ENCODE measurements at regions not wholly inside any gene's neighbourhood (a gene's known extent, or its start where the extent isn't known, plus 50 kb on each side); places are given as distances from the start of the nearest gene placed in this dataset.

DNA sequence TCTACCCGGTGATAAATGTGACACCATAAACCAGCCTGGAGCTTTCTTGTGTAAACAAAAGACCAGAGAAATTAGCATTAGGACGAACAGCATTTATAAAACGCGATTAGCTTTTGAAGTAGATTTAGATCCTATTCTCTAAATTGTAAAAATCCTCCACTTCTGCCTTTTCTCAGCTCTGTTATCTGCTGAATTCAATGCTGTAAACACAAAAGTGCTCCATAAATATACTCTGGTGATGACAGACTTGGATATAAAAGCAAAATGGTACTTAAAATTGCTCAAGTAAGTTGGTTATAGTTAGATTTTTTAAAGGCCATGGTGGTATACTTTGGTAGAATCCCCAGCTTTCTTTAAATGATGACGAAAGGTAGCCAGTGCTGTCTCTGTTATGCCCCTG is 114.6 kb upstream of the RMST start:
- no peaks in the 10 kb centered on the region for H4K20me1 ChIP-seq (ENCODE audit: insufficient read depth)
- no peaks in the 10 kb centered on the region for H3K27me3 ChIP-seq (ENCODE audit: insufficient read depth)
- H3K36me3 ChIP-seq (replicated peaks in 1 of 2; ENCODE audit: control insufficient read depth in 1 of 2, insufficient read depth in 2 of 2, low read length in 1 of 2): no peaks in the 10 kb centered on the region
- 33% methylated on average over 5 of the region's 5 CpGs for whole genome bisulfite sequencing (ENCODE audit: low lambda C conversion rate)
- no peak overlapping the region for H3K27ac ChIP-seq (ENCODE audit: low read depth in 2 of 2, low read length in 1 of 2)
- no peak overlapping the region for H3K4me3 ChIP-seq (ENCODE audit: low read depth in 2 of 2, low read length in 1 of 2)
- DNase-seq: no peak
- no peak overlapping the region for H3K9ac ChIP-seq
- H3K4me1 ChIP-seq (ENCODE audit: control insufficient read depth in 1 of 2, insufficient read depth in 2 of 2, low read depth in 1 of 2, low read length in 1 of 2): no peaks in the 10 kb centered on the region; a peak in 1 of 4 replicates
- H3K4me2 ChIP-seq: no peak overlapping the region
- no peak for TF ChIP-seq RCOR1 (IDR thresholded peaks at IDR 0.05; ENCODE audit: low read length)
- no peak for TF ChIP-seq JUND (IDR thresholded peaks at IDR 0.05)
- TF ChIP-seq, protein P1, sequence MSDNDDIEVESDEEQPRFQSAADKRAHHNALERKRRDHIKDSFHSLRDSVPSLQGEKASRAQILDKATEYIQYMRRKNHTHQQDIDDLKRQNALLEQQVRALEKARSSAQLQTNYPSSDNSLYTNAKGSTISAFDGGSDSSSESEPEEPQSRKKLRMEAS (IDR thresholded peaks at IDR 0.05; ENCODE audit: low read depth): no peak
- no peak for TF ChIP-seq RFX5 (IDR thresholded peaks at IDR 0.05; ENCODE audit: low read length)
- TF ChIP-seq, protein P2, sequence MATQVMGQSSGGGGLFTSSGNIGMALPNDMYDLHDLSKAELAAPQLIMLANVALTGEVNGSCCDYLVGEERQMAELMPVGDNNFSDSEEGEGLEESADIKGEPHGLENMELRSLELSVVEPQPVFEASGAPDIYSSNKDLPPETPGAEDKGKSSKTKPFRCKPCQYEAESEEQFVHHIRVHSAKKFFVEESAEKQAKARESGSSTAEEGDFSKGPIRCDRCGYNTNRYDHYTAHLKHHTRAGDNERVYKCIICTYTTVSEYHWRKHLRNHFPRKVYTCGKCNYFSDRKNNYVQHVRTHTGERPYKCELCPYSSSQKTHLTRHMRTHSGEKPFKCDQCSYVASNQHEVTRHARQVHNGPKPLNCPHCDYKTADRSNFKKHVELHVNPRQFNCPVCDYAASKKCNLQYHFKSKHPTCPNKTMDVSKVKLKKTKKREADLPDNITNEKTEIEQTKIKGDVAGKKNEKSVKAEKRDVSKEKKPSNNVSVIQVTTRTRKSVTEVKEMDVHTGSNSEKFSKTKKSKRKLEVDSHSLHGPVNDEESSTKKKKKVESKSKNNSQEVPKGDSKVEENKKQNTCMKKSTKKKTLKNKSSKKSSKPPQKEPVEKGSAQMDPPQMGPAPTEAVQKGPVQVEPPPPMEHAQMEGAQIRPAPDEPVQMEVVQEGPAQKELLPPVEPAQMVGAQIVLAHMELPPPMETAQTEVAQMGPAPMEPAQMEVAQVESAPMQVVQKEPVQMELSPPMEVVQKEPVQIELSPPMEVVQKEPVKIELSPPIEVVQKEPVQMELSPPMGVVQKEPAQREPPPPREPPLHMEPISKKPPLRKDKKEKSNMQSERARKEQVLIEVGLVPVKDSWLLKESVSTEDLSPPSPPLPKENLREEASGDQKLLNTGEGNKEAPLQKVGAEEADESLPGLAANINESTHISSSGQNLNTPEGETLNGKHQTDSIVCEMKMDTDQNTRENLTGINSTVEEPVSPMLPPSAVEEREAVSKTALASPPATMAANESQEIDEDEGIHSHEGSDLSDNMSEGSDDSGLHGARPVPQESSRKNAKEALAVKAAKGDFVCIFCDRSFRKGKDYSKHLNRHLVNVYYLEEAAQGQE (IDR thresholded peaks at IDR 0.05; ENCODE audit: low read depth, low read length): no peak
- TF ChIP-seq NRF1 (IDR thresholded peaks at IDR 0.05; ENCODE audit: low read depth, low read length): no peak
- no peak for TF ChIP-seq YY1 (IDR thresholded peaks at IDR 0.05; ENCODE audit: low read depth)
- H3K9me2 ChIP-seq: no peaks in the 10 kb centered on the region
- ChIA-PET CTCF (interaction anchor here (1.2 kb wide), 1 partner anchor 8 kb away, joined by 3 read pairs; no protein-coding TSS in a partner anchor), POLR2A (no interaction called here)
- H2AFZ ChIP-seq (ENCODE audit: low read depth): no peak overlapping the region
- no peaks in the 10 kb centered on the region for H3F3A ChIP-seq (replicated peaks; ENCODE audit: insufficient read depth)
- no peaks in the 10 kb centered on the region for H3K9me3 ChIP-seq
- no peaks in the 10 kb centered on the region for H3K79me2 ChIP-seq (ENCODE audit: insufficient read depth)

DNA sequence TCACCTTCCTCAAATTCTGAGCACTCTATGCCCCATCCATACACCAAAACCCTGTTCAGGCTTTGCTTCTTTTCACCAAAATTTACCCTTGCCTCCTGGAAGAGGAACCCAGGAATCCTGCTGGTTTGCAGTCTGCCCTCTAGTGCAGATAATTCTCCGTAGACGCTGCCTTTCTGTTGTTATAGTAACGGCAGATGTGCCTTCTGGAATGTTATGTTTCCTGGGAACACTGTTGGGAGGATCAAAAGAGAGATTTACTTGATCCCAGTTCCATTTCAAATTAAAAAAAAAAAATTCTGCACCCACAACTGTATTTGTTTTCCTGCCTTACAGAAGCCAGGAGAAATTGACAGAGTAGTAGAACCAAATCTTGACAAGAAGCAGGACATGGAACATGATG is 104.2 kb upstream of the RMST start:
- Histone ChIP-seq H3K9me3 (no peaks in the 10 kb centered on the region), H3K4me1 (ENCODE audit: control insufficient read depth in 1 of 2, insufficient read depth in 2 of 2, low read depth in 1 of 2, low read length in 1 of 2) (no peaks in the 10 kb centered on the region), H3K27ac (ENCODE audit: low read depth in 2 of 2, low read length in 1 of 2) (no peak overlapping the region), H4K20me1 (ENCODE audit: insufficient read depth) (no peaks in the 10 kb centered on the region), H3K4me3 (ENCODE audit: low read depth in 2 of 2, low read length in 1 of 2) (no peak overlapping the region), H2AFZ (ENCODE audit: low read depth) (no peak overlapping the region), H3K79me2 (ENCODE audit: insufficient read depth) (no peaks in the 10 kb centered on the region), H3K4me2 (no peak overlapping the region), H3K9me2 (no peaks in the 10 kb centered on the region), H3K36me3 (replicated peaks in 1 of 2; ENCODE audit: control insufficient read depth in 1 of 2, insufficient read depth in 2 of 2, low read length in 1 of 2) (no peaks in the 10 kb centered on the region), H3K9ac (no peak overlapping the region), H3K27me3 (ENCODE audit: insufficient read depth) (no peaks in the 10 kb centered on the region), H3F3A (replicated peaks; ENCODE audit: insufficient read depth) (no peaks in the 10 kb centered on the region)
- ChIA-PET CTCF (interaction anchor here (1.3 kb wide), 1 partner anchor 20 kb away, joined by 3 read pairs; no protein-coding TSS in a partner anchor), POLR2A (no interaction called here)
- DNase-seq: no peak
- 17% methylated on average over 3 of the region's 3 CpGs for WGBS (ENCODE audit: low lambda C conversion rate)
- TF ChIP-seq NFIC (IDR thresholded peaks at IDR 0.05; ENCODE audit: borderline replicate concordance) (no peak), SMC3 (IDR thresholded peaks at IDR 0.05; ENCODE audit: low read depth, low read length) (no peak), TEAD4 (IDR thresholded peaks at IDR 0.05; ENCODE audit: borderline replicate concordance, insufficient read depth) (no peak), RFX5 (IDR thresholded peaks at IDR 0.05; ENCODE audit: low read length) (no peak), GABPA (IDR thresholded peaks at IDR 0.05; ENCODE audit: low read depth) (no peak), RCOR1 (IDR thresholded peaks at IDR 0.05; ENCODE audit: low read length) (no peak), FOSL2 (IDR thresholded peaks at IDR 0.05; ENCODE audit: borderline replicate concordance, low read depth) (no peak), FOXJ3 (CRISPR knock-in tag; IDR thresholded peaks at IDR 0.05) (no peak), RXRA (IDR thresholded peaks at IDR 0.05; ENCODE audit: borderline replicate concordance, low read depth) (no peak), JUND (IDR thresholded peaks at IDR 0.05) (no peak), SIN3A (IDR thresholded peaks at IDR 0.05; ENCODE audit: borderline replicate concordance, low read depth, low read length) (no peak)
- TF ChIP-seq, protein P3, sequence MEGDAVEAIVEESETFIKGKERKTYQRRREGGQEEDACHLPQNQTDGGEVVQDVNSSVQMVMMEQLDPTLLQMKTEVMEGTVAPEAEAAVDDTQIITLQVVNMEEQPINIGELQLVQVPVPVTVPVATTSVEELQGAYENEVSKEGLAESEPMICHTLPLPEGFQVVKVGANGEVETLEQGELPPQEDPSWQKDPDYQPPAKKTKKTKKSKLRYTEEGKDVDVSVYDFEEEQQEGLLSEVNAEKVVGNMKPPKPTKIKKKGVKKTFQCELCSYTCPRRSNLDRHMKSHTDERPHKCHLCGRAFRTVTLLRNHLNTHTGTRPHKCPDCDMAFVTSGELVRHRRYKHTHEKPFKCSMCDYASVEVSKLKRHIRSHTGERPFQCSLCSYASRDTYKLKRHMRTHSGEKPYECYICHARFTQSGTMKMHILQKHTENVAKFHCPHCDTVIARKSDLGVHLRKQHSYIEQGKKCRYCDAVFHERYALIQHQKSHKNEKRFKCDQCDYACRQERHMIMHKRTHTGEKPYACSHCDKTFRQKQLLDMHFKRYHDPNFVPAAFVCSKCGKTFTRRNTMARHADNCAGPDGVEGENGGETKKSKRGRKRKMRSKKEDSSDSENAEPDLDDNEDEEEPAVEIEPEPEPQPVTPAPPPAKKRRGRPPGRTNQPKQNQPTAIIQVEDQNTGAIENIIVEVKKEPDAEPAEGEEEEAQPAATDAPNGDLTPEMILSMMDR (IDR thresholded peaks at IDR 0.05): no peak
- TF ChIP-seq, protein P1 (IDR thresholded peaks at IDR 0.05; ENCODE audit: low read depth): no peak
- TF ChIP-seq, protein P4, sequence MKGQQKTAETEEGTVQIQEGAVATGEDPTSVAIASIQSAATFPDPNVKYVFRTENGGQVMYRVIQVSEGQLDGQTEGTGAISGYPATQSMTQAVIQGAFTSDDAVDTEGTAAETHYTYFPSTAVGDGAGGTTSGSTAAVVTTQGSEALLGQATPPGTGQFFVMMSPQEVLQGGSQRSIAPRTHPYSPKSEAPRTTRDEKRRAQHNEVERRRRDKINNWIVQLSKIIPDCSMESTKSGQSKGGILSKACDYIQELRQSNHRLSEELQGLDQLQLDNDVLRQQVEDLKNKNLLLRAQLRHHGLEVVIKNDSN (IDR thresholded peaks at IDR 0.05; ENCODE audit: borderline replicate concordance, low read depth): no peak
- TF ChIP-seq, protein P5, sequence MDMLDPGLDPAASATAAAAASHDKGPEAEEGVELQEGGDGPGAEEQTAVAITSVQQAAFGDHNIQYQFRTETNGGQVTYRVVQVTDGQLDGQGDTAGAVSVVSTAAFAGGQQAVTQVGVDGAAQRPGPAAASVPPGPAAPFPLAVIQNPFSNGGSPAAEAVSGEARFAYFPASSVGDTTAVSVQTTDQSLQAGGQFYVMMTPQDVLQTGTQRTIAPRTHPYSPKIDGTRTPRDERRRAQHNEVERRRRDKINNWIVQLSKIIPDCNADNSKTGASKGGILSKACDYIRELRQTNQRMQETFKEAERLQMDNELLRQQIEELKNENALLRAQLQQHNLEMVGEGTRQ (IDR thresholded peaks at IDR 0.05; ENCODE audit: borderline replicate concordance, low read depth, low read length): no peak
- TF ChIP-seq, protein P6, sequence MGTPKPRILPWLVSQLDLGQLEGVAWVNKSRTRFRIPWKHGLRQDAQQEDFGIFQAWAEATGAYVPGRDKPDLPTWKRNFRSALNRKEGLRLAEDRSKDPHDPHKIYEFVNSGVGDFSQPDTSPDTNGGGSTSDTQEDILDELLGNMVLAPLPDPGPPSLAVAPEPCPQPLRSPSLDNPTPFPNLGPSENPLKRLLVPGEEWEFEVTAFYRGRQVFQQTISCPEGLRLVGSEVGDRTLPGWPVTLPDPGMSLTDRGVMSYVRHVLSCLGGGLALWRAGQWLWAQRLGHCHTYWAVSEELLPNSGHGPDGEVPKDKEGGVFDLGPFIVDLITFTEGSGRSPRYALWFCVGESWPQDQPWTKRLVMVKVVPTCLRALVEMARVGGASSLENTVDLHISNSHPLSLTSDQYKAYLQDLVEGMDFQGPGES (IDR thresholded peaks at IDR 0.05; ENCODE audit: low read depth, low read length): no peak
